SK-N-SH treated with all-trans-retinoic acid at 6 μM for 48 hours (cell line): ENCODE measurements at regions not wholly inside any gene's neighbourhood (a gene's known extent, or its start where the extent isn't known, plus 50 kb on each side); places are given as distances from the start of the nearest gene placed in this dataset.

ENCODE experiments used
- ATAC-seq: fragments of 200-7000 bp; cut with Tn5 transposase; 3 replicates; pipeline ENCODE4 v1.9.1; 2020; ENCODE audit warnings: mild to moderate bottlenecking, moderate library complexity
- ARNTL ChIP-seq: fragments of 450-650 bp; formaldehyde crosslinking; IDR thresholded peaks from 2 replicates; pipeline ENCODE4 v1.5.0; 2020; ENCODE audit warnings: low read depth, mild to moderate bottlenecking, moderate library complexity, borderline replicate concordance
- BACH2 ChIP-seq: fragments of 250-450 bp; sonication (Bioruptor Pico); IDR thresholded peaks from 2 replicates; pipeline ENCODE4 v1.9.0; 2021; ENCODE audit warnings: mild to moderate bottlenecking, borderline replicate concordance
- CREB5 ChIP-seq: fragments of 250-450 bp; sonication (Bioruptor Pico); IDR thresholded peaks from 2 replicates; pipeline ENCODE4 v1.5.1; 2020; ENCODE audit warnings: low read depth, mild to moderate bottlenecking, moderate library complexity
- CSRNP3 ChIP-seq: fragments of 250-450 bp; sonication (Bioruptor Pico); IDR thresholded peaks from 2 replicates; pipeline ENCODE4 v1.5.1; 2021; ENCODE audit warnings: mild to moderate bottlenecking, moderate library complexity
- ESRRG ChIP-seq: fragments of 250-450 bp; sonication (Bioruptor Pico); IDR thresholded peaks from 2 replicates; pipeline ENCODE4 v1.6.1; 2021; ENCODE audit warnings: mild to moderate bottlenecking
- GLIS3 ChIP-seq: fragments of 250-450 bp; sonication (Bioruptor Pico); IDR thresholded peaks from 2 replicates; pipeline ENCODE4 v1.5.0; 2020; ENCODE audit warnings: mild to moderate bottlenecking, moderate library complexity
- OSR1 ChIP-seq: fragments of 250-450 bp; sonication (Bioruptor Pico); IDR thresholded peaks from 2 replicates; pipeline ENCODE4 v1.8.0; 2022; ENCODE audit warnings: moderate library complexity, mild to moderate bottlenecking, inconsistent platforms
- PATZ1 ChIP-seq: fragments of 250-450 bp; sonication (Bioruptor Pico); IDR thresholded peaks from 2 replicates; pipeline ENCODE4 v1.8.0; 2020; ENCODE audit warnings: mild to moderate bottlenecking, moderate library complexity, borderline replicate concordance
- POU6F1 ChIP-seq: fragments of 250-450 bp; sonication (Bioruptor Pico); IDR thresholded peaks from 2 replicates; pipeline ENCODE4 v1.8.0; 2021; ENCODE audit warnings: low read depth, mild to moderate bottlenecking, moderate library complexity, borderline replicate concordance
- PPARA ChIP-seq: fragments of 250-450 bp; sonication (Bioruptor Pico); IDR thresholded peaks from 2 replicates; pipeline ENCODE4 v1.5.0; 2020; ENCODE audit warnings: mild to moderate bottlenecking, borderline replicate concordance
- RARB ChIP-seq: fragments of 250-450 bp; sonication (Bioruptor Pico); IDR thresholded peaks from 2 replicates; pipeline ENCODE4 v1.8.0; 2021; ENCODE audit warnings: mild to moderate bottlenecking, moderate library complexity
- SNAI2 ChIP-seq: fragments of 250-450 bp; sonication (Bioruptor Pico); IDR thresholded peaks from 2 replicates; pipeline ENCODE4 v1.5.0; 2020; ENCODE audit warnings: mild to moderate bottlenecking, moderate library complexity
- TOX ChIP-seq: fragments of 250-450 bp; sonication (Bioruptor Pico); IDR thresholded peaks from 2 replicates; pipeline ENCODE4 v1.8.0; 2021; ENCODE audit warnings: mild to moderate bottlenecking, moderate library complexity, borderline replicate concordance
- TSHZ2 ChIP-seq: fragments of 250-450 bp; sonication (Bioruptor Pico); IDR thresholded peaks from 2 replicates; pipeline ENCODE4 v1.5.0; 2020; ENCODE audit warnings: mild to moderate bottlenecking, moderate library complexity
- ZC3H10 ChIP-seq: fragments of 250-450 bp; sonication (Bioruptor Pico); IDR thresholded peaks from 2 replicates; pipeline ENCODE4 v1.5.1; 2021; ENCODE audit warnings: mild to moderate bottlenecking, moderate library complexity
- ZFP3 ChIP-seq: fragments of 250-450 bp; sonication (Bioruptor Pico); IDR thresholded peaks from 2 replicates; pipeline ENCODE4 v1.5.0; 2020; ENCODE audit warnings: mild to moderate bottlenecking, moderate library complexity
- ZFP30 ChIP-seq: fragments of 450-650 bp; formaldehyde crosslinking; IDR thresholded peaks from 2 replicates; pipeline ENCODE4 v1.5.0; 2022; ENCODE audit warnings: mild to moderate bottlenecking, moderate library complexity
- ZNF565 ChIP-seq: fragments of 450-650 bp; formaldehyde crosslinking; conservative IDR thresholded peaks from 2 replicates; pipeline ENCODE4 v1.5.0; 2020; ENCODE audit warnings: low read depth, mild to moderate bottlenecking, moderate library complexity
- ZNF70 ChIP-seq: fragments of 450-650 bp; formaldehyde crosslinking; IDR thresholded peaks from 2 replicates; pipeline ENCODE4 v1.5.0; 2020; ENCODE audit warnings: mild to moderate bottlenecking, moderate library complexity
- ZNF8 ChIP-seq: fragments of 450-650 bp; formaldehyde crosslinking; IDR thresholded peaks from 2 replicates; pipeline ENCODE4 v1.5.0; 2020; ENCODE audit warnings: mild to moderate bottlenecking, moderate library complexity

- no peak for ATAC-seq
- TF ChIP-seq RARB (CRISPR knock-in tag) (no peak), ZNF8 (CRISPR knock-in tag) (no peak), TOX (CRISPR knock-in tag) (no peak), SNAI2 (CRISPR knock-in tag) (no peak), ESRRG (CRISPR knock-in tag) (no peak), ZNF565 (CRISPR knock-in tag) (no peak), ZFP3 (CRISPR knock-in tag) (no peak), GLIS3 (CRISPR knock-in tag) (no peak), PATZ1 (CRISPR knock-in tag) (no peak), OSR1 (CRISPR knock-in tag) (no peak), ARNTL (CRISPR knock-in tag) (no peak)
Observed at GRCh38 chr17:73985466-73986015, 217.9 kb upstream of the RPL38 start.

GRCh38 chr17:73986641-73987177 lies 216.8 kb upstream of the RPL38 start:
- TF ChIP-seq CSRNP3 (CRISPR knock-in tag) = no peak
- no peak for TF ChIP-seq POU6F1 (CRISPR knock-in tag)
- no peak for TF ChIP-seq TSHZ2 (CRISPR knock-in tag)
- TF ChIP-seq CREB5 (CRISPR knock-in tag) = no peak
- TF ChIP-seq SNAI2 (CRISPR knock-in tag) = no peak
- no peak for TF ChIP-seq PATZ1 (CRISPR knock-in tag)
- TF ChIP-seq ZNF565 (CRISPR knock-in tag) = no peak
- no peak for TF ChIP-seq ZFP30
- TF ChIP-seq BACH2 (CRISPR knock-in tag) = no peak
- no peak for TF ChIP-seq TOX (CRISPR knock-in tag)
- no peak for TF ChIP-seq PPARA (CRISPR knock-in tag)
- no peak for TF ChIP-seq GLIS3 (CRISPR knock-in tag)
- TF ChIP-seq ZNF70 (CRISPR knock-in tag) = no peak
- no peak for TF ChIP-seq ARNTL (CRISPR knock-in tag)
- no peak for TF ChIP-seq ZC3H10
- ATAC-seq = no peak
